Vagina (tissue), 2 donors: ENCODE measurements at regions not wholly inside any gene's neighbourhood (a gene's known extent, or its start where the extent isn't known, plus 50 kb on each side); places are given as distances from the start of the nearest gene placed in this dataset.
A peak's percentile ranks its signal among the peaks of the same experiment; 100 is the strongest.
"Not testable (repeated sequence)": the region's sequence is repeated elsewhere in the genome, so short reads cannot be mapped to it uniquely, and the experiment has no call there.

Experiments
- DNase-seq, 2 donors: peaks; one replicate each; pipeline ENCODE4 v3.0.0-alpha.2; 2017; ENCODE audit errors: extremely low spot score in 2 of 2
- H3K27ac ChIP-seq: fragments of 200-600 bp; sonication (generic); one replicate; pipeline ENCODE4 v1.5.1; 2019
- H3K27me3 ChIP-seq: fragments of 200-600 bp; sonication (generic); one replicate; pipeline ENCODE4 v1.5.1; 2019
- H3K36me3 ChIP-seq, 2 donors: fragments of 200-600 bp; sonication (generic); one replicate each; pipeline ENCODE4 v1.5.1; 2017 to 2019
- H3K4me1 ChIP-seq: fragments of 200-600 bp; sonication (generic); one replicate; pipeline ENCODE4 v1.5.1; 2019
- H3K4me3 ChIP-seq, 2 donors: fragments of 200-600 bp; sonication (generic); 1 replicate in 1 of 2; 2 replicates in 1 of 2; pipeline ENCODE4 v1.5.1; 2016 to 2019
- H3K9me3 ChIP-seq: fragments of 200-600 bp; sonication (generic); one replicate; pipeline ENCODE4 v1.5.1; 2019
- CTCF ChIP-seq, 3 experiments: fragments of 450-650 bp in 2 of 3; fragments of 200-600 bp in 1 of 3; sonication (generic) in 1 of 3; IDR thresholded peaks; one replicate each; pipeline ENCODE4 v1.5.1; 2017 to 2019; ENCODE audit warnings: antibody characterized with exemption in 3 of 3, mild to moderate bottlenecking in 2 of 3, moderate library complexity in 2 of 3
- POLR2A ChIP-seq, 2 donors: fragments of 450-650 bp; IDR thresholded peaks; one replicate each; pipeline ENCODE4 v1.6.1; 2017; ENCODE audit warnings: antibody characterized with exemption in 2 of 2, mild to moderate bottlenecking in 2 of 2, moderate library complexity in 2 of 2
- POLR2AphosphoS5 ChIP-seq, 2 donors: sonication (generic); formaldehyde crosslinking; IDR thresholded peaks; one replicate each; pipeline ENCODE4 v1.9.0; 2017; ENCODE audit warnings: antibody characterized with exemption in 2 of 2, mild to moderate bottlenecking in 2 of 2, low read depth in 1 of 2; ENCODE audit not compliant: insufficient read depth in 1 of 2
- intact Hi-C: fragments of 100-400 bp; cut with DNase I; formaldehyde crosslinking; loops from one replicate; pipeline ENCODE4 v1.15.1; 2023

GRCh38 chr21:34282223-34282622 is 81.6 kb upstream of the KCNE2 start:
- no peak overlapping the region for H3K27ac ChIP-seq
- no peak for TF ChIP-seq POLR2AphosphoS5 (IDR thresholded peaks at IDR 0.05; ENCODE audit: insufficient read depth in 1 of 2, low read depth in 1 of 2)
- TF ChIP-seq POLR2A (IDR thresholded peaks at IDR 0.05), result no peak
- TF ChIP-seq CTCF (IDR thresholded peaks at IDR 0.05), result no peak

GRCh38 chr21:34284666-34285065 is 79.1 kb upstream of the KCNE2 start:
- peaks cover 13% of the 10 kb centered on the region for H3K4me1 ChIP-seq
- H3K4me3 ChIP-seq, result no peak overlapping the region
- H3K36me3 ChIP-seq, result no peaks in the 10 kb centered on the region
- no peaks in the 10 kb centered on the region for H3K27me3 ChIP-seq
- TF ChIP-seq POLR2AphosphoS5 (IDR thresholded peaks at IDR 0.05; ENCODE audit: insufficient read depth in 1 of 2, low read depth in 1 of 2) (no peak), POLR2A (IDR thresholded peaks at IDR 0.05) (no peak), CTCF (IDR thresholded peaks at IDR 0.05) (no peak)
- no peaks in the 10 kb centered on the region for H3K9me3 ChIP-seq
- DNase-seq, result no peak
- H3K27ac ChIP-seq, result no peak overlapping the region
- intact Hi-C loops, result no loop called here

More at GRCh38 chr21:34282223-34282622, 81.6 kb upstream of the KCNE2 start:
- no peaks in the 10 kb centered on the region for H3K9me3 ChIP-seq
- H3K36me3 ChIP-seq, result no peaks in the 10 kb centered on the region
- no peak overlapping the region for H3K4me3 ChIP-seq
- no peaks in the 10 kb centered on the region for H3K27me3 ChIP-seq
- peak in 1 of 2 donors; percentile 3 for DNase-seq
- intact Hi-C loops, result no loop called here
- peaks cover 13% of the 10 kb centered on the region for H3K4me1 ChIP-seq

- H3K4me1 ChIP-seq, H3K9me3 ChIP-seq, H3K36me3 ChIP-seq, DNase-seq, H3K27ac ChIP-seq, H3K4me3 ChIP-seq, intact Hi-C loops, H3K27me3 ChIP-seq: not testable (repeated sequence)
These were observed 75.8 kb upstream of the KCNE2 start for GRCh38 chr21:34288042-34288441.

DNA sequence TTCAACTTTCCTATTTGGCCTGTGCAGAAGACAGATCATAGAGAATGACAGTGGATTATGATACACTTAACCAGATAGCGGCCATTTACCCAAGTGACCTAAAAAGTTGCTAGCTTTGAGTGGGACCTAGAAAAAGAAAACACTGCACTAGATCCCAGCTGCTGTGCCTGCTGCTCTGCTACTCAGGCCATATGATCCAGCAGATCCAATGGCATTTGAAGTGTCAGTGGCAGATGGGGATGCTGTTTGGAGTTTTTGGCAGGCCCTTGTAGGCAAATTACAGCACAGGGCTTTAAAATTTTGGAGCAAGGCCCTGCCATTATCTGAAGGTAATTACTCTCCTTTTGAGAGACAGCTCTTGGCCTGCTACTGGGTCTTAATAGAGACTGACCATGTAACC is 74.0 kb upstream of the KCNE2 start:
- Histone ChIP-seq H3K4me3 (no peak overlapping the region), H3K4me1 (no peaks in the 10 kb centered on the region), H3K27ac (no peak overlapping the region), H3K9me3 (no peaks in the 10 kb centered on the region), H3K36me3 (no peaks in the 10 kb centered on the region), H3K27me3 (no peaks in the 10 kb centered on the region)
- intact Hi-C loops, result no loop called here
- DNase-seq, result no peak
- TF ChIP-seq POLR2AphosphoS5 (IDR thresholded peaks at IDR 0.05; ENCODE audit: insufficient read depth in 1 of 2, low read depth in 1 of 2) (no peak), CTCF (IDR thresholded peaks at IDR 0.05) (no peak), POLR2A (IDR thresholded peaks at IDR 0.05) (no peak)

- Histone ChIP-seq H3K27me3 (no peaks in the 10 kb centered on the region), H3K4me1 (no peaks in the 10 kb centered on the region), H3K4me3 (no peak overlapping the region), H3K9me3 (no peaks in the 10 kb centered on the region), H3K36me3 (no peaks in the 10 kb centered on the region), H3K27ac (no peak overlapping the region)
- DNase-seq, result no peak
- intact Hi-C loops, result no loop called here
- no peak for TF ChIP-seq CTCF (IDR thresholded peaks at IDR 0.05)
- no peak for TF ChIP-seq POLR2A (IDR thresholded peaks at IDR 0.05)
- no peak for TF ChIP-seq POLR2AphosphoS5 (IDR thresholded peaks at IDR 0.05; ENCODE audit: insufficient read depth in 1 of 2, low read depth in 1 of 2)
These were observed 66.9 kb upstream of the KCNE2 start for GRCh38 chr21:34296878-34297277.
